GM19397 (cell line): ENCODE measurements at regions not wholly inside any gene's neighbourhood (a gene's known extent, or its start where the extent isn't known, plus 50 kb on each side); places are given as distances from the start of the nearest gene placed in this dataset.

Source experiments
- ATAC-seq: cut with Tn5 transposase; IDR thresholded peaks from one replicate; pipeline ENCODE4 v1.9.1; 2021; ENCODE audit warnings: mild to moderate bottlenecking, moderate library complexity; ENCODE audit not compliant: unreplicated experiment

DNA sequence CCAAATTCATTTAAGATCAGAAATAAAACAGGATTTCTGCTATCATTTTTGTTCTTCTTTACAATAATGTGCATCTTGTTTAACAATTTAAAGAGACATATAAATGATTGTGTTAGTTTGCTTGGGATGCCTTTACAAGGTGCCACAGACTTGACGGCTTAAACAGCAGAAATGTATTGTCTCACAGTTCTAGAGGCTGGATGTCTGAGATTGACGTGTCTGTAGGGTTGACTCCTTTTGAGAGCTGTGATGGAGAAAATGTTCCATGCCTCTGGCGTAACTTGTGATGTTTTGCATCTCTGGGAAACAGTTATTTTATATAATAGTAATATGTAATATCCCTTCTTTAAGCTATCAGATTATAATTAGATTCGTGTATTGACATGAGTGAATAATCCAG, 1091.6 kb upstream of the PRMT6 start:
- no peak for ATAC-seq

DNA sequence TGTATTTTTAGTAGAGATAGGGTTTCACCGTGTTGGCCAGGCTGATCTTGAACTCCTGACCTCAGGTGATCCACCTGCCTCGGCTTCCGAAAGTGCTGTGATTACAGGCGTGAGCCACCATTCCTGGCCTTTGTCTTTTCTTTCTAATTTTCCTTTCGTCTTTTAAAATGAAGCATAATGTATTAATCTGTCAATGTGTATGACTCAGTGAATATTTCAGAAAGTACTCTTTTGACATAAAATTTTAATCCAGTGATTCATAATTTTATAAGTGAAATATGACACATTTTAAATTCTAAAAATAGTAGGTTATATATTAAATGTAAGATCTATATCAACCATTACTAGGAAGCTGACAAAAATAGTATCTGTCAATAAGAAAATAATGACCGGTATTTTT, 1059.0 kb upstream of the PRMT6 start:
- no peak for ATAC-seq

DNA sequence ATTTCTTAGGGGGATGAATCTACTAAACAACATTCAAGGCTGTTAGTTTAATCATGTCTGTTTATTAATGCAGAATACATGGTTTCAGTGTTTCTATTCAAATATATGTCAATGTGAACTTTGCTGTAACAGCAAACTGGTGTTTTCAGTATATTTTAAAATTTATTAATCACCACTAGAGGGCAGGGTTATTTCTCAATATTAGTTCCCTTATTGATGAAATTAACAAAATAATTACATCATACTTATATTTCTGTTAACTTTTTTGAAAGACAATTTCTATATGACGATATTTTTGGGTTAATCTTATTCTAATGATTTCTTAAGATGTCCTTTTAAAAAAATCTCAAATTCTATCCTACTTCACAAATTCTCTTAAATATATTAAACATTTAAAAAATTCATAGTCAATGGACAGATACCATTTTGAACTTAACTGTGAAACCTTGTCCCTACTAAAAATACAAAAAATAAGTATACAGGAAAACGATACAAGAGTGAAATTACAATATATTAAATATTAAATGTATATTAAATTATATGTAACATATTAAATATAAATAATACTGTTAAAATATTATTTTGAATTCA, 1034.1 kb upstream of the PRMT6 start:
- no peak for ATAC-seq

DNA sequence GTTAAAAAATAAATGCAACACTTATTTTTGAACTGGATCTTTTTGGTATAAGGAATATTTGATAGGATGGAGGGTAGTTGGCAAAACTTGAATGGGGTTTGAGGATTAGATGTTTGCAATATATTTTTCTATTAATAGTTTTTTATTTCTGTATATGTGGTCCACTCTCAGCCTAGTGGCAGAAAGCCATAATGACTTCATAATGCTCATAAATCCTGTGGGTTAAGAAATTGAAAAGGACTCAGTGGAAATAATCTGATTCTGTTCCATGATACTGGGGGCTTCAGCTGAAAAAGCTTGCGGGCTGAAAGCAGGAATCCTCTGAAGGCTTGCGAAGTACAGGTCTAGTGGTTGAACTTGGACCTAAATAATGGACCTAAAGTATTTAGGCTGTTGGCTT, 1028.6 kb upstream of the PRMT6 start:
- ATAC-seq = no peak

DNA sequence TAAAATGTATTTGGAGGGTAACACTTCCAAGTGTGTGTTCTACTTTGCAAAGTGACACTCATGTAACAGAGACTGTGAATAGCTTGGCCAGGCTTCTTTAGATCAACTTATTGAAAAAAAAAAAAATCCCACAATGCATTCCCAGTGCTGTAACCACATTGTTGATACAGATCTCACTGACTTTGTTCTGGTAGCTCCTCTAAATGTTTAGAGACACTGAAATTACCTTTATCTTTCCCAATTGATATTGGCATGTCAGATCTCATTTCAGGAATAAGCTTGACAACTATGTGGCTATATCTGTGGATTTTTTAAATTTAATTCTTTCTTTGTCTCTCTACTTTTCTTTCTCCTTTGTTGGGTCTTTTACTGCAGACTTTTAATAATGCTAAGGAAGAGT, 1018.9 kb upstream of the PRMT6 start:
- no peak for ATAC-seq

DNA sequence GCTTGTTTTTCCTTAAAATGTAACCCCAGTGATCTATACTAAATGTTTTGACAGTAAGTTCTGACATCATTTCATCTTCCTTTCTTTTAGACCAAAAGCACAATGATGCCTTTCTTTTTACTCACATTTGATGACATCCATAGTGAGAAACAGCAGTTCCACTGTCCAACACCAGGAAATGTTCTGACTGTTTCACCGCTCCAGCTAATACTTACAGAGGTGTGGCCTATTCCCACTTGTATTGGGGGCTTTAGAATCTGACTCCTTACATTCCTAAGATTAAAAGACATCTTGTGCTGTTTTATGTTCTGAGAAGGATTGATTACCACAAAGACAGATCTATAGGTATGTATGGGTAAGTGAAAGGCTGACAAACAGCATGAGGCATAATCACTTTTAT, 1018.2 kb upstream of the PRMT6 start:
- no peak for ATAC-seq

DNA sequence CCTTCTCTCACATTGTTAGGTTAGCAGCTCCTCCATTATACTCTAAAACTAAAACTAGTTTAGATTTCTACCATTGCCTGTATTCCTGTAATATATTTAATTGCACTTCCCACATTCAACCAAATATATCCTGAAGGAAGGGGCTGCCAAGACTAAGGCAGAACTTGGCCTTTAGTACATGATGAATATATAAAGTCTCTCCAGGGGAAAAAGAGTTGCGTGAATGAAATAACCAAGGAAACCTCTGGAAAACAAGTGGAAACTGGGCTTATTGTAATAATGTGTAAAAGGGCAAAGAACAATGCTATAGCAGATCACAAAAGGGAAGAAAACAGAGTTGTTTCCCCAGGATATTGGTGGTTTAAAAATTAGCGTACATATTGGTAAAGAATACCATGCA, 1012.5 kb upstream of the PRMT6 start:
- no peak for ATAC-seq

DNA sequence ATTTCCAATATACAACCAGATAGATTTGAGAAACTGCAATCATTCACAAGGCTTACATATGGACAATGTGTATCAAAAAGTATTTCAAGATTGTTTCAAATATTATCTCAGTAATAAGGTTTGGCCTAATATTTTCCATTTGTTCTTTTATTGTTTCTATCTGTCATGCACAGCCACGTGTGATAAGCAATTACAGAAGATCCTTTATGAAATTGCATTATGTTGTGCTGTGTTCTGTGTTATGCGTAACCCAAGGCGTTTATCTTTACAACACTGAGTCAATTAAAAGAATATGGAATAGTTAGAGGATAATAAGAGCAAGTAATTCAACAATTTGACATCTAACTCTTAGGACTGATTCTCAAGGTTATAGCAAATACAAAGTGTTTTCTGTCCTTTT, 1009.3 kb upstream of the PRMT6 start:
- ATAC-seq = no peak

DNA sequence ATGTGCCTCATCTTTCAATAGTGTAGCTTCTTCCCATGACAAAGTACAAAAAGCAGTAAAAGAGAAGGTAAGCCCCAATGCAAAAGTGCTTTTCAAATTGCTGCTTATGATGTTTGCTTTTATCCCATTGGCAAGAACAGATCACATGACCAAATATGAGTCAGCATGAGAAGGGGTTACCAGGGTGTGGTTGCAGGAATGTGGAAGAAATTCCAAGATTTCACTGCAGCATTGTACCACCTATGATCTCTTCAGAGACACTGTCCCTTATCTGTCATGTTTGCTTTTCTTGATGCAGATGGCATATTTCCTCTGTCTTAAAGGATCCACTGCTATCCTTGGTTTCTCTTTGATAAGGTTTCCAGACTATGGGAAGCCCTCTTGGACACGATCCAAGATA, 1006.9 kb upstream of the PRMT6 start:
- ATAC-seq = no peak

DNA sequence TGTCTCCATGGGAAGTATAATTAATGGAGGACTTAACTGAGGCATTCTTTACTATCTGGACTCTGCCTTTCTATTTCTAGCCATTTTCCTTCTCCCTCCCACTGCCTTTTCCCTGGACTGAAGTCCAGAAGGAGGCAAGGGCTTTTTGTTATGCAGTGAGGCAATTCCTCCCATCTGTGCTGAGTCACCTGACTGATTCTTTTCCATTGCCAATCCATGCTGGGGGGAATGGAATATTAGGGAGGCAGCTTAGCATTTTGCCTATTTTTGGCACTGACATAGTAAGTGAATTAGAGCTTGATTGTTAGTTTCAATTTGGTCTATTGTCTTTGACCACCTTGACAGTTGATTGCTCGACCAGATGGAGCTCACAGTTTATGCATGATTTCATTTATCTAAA, 1000.6 kb upstream of the PRMT6 start:
- no peak for ATAC-seq

DNA sequence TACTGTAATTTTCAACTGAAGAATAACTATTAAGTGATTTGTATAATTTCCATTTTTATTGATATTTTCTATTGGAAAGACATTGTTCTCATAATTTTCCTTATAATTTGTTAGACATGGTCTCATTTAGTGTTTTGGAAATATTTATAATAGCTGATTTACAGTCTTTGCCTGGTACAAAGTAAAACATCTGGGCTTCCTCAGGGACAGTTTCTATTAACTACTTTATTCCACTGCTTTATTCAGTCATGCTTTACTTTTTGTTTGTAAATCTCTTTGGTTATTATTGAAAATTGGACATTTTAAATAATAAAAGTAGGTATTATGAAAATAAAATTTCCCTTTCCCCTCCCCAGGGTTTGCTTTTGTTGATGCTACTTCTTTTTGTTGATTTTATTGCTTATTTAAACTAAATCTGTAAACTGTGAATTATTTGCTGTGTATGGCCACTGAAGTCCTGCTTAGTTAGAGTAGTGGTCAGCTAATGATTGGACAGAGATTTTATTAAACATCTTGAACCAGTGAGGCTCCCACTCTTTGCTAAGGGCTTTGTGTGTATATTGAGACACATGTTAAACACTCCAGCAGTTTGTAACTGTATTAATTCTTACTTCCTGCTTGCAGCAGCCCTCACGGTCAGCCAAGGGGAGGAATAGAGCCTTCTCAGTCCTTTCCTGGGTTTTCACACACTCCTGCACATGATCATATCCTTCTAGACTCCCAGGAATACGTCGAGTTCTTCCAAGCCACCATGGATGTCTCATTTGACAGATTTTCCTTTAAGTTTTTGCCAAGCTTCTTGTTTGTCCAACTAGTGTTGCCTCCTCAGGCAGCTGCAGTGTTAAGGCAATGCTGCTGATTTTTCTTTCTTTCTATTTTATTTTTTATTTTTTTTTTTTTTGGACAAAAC, 994.6 kb upstream of the PRMT6 start:
- no peak for ATAC-seq

DNA sequence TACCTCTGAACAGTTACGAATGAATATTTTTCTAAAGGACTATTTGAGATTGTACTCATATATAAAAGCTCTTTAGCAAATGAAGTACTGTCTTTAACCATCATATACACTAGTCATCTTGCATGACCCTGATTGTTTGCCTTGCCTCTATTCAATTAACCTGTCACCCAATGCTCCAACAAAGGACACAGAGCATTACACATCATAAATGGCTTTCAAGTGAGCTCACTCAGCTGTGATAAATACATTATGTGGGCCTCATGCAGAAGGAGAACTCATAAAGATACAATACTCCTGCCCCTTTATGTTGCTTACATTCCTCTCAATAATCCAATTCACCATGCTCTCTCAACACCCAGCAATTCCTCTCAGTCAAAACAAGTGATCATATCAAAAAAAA, 993.0 kb upstream of the PRMT6 start:
- ATAC-seq = no peak

DNA sequence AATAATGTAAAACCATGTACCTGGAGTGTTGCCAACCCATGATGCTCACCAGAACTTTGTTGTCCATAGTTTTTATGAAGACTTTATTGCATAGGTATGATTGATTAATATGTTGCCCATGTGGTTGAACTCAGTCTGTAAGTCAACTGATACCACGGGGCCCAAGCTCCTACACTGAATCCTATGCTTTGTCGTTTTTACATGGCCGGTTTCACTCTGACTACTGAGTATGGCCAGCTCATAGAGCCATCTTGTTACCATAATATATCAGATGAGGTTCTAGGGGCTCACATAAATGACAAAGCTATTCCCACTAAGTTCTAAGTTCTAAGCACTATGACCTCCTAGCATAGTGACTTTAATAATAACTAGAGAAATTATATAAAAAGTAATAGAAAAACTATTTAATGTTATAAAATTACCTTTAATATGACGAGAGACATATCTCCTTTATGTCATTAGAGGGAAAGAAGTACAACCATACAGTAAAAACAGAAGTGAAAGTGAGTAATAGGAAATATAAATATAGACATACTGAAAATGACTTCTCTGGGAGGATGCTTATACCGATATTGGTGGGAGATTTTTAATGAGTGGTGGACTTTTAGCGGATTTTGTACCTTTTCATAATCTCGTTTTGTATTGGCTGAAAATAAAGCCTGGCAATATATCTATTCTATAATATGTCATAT, 983.4 kb upstream of the PRMT6 start:
- ATAC-seq = no peak

DNA sequence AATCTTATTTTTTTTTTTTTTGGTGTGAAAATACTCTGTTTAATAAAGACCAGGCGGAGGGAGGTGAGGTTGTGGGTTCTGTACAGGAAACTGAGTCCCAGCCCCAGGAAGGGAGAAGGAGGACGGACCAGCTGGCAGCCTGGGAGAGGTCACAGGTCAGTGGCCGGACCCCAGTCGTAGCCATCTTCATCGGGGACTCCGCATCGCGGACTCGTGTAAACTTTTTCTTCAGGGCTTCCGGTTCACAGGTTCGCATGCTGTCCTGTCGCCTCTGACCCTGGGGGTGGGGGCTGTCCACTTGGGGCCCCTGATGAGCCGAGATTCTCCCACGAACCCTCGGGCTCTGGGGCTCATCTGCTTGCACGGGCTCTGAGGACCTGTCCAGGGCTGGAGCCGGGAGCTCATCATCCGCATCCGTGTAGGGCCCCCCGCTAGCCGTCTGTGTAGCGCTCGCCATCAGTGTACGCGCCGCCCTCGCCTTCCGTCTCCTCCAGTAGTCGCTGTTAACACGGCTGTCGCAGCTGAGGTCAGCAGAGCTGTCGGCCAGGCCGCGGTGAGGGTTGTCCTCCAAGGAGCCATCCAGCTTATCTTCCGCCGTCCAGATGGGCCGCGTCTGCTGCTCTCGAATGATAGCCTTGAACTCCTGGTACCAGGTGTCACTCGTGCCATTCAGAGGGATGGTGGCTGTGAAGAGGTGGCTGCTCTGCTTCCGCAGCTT, 975.7 kb upstream of the PRMT6 start:
- no peak for ATAC-seq

DNA sequence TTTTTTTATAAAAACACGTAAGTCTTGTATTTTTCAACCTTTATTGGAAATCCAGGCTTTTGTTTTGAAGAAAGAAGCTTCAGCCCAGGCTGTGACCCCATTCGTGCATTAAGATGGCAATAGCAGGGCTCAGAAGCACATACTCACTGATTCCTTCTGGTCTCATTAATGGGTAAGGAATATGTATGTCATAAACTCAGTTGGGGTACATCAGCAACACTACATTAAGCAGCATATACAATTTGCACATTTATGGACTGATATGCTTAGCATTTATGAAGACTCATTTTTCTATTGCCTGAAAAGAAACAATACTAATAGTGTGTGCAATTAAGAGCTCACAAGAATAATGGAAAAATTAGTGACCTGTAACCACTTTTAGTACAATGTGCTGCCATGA, 945.4 kb upstream of the PRMT6 start:
- no peak for ATAC-seq

DNA sequence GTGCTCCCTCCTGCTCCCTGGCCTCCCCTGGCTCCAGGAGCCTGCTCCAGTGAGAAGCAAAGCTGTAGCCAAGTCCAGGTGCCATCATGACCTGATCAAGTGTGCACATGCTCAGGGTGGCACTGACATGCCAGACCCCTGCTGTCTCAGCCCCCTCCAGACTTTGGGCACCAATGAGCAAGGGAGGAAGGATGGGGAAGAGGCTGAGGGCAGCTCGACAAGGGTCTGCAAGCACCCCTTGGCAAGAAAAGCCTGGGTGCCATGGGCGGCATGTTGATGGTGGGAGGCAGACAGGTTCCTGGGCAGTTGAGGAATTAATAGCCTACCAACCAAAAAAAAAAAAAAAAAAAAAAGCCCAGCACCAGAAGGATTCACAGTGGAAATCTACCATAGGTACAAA, 942.6 kb upstream of the PRMT6 start:
- no peak for ATAC-seq

DNA sequence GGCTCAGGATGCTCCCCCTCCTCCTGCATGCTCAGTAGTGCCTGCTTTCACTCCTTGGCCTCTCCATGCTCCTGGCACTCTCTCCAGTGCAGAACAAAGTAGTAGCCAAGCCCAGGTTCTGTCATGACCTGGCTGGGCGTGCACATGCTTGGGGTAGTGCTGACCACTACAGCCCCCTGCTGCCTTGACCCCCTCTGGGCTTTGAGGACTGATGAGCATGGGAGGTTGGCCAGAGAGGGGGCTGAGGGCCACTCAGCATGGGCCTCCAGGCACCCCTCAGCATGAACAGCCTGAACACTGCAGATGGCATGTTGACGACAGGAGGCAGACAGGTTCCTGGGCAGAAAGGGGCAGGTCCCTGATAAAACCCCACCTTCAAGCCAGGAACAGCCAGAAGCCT, 935.7 kb upstream of the PRMT6 start:
- ATAC-seq = no peak

DNA sequence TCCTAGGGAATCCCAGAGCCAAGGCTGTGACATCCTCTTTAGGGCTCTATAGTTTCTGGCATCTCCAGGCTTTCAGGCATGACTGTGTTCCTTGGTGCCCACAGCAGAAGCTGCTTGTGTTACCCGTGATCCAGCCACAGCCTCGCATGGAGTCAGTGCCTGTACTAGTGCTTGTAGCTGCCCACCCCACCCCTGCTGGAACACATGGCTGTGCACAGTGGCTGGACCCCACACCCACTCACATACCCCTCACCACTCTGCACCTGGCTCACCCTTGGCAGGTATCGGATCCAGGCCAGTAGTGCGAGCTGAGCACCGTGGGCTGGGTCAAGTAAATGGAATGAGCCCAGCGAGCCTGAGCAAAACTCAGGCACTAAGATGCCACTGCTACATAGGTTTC, 934.7 kb upstream of the PRMT6 start:
- no peak for ATAC-seq

DNA sequence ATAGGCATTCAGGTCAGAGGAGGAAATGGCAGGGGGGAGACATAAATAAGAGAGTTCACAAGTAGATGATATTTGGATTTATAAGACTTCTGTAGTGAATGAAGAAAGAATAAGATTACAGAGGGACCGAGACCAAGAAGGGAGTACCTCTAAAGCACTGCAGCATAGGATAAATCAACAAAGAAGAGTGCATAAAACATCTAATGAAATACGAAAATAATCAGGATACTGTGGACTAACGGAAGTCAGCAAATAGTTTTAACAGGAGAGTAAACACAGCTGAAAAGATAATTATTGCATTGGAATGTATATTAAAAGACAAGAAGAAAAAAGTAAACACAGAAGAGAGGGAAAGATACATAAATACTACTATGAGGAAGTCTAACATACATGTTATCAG, 921.9 kb upstream of the PRMT6 start:
- ATAC-seq = no peak

DNA sequence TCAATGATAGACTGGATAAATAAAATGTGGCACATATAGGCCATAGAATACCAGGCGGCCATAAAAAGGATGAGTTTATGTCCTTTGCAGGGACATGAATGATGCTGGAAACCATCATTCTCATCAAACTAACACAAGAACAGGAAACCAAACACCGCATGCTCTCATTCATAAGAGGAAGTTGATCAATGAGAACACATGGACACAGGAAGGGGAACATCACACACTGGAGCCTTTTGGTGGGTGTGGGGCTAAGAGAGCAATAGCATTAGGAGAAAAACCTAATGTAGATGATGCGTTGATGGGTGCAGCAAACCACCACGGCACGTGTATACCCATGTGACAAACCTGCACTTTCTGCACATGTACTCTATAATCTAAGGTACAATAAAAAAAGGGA, 883.4 kb upstream of the PRMT6 start:
- ATAC-seq = no peak

DNA sequence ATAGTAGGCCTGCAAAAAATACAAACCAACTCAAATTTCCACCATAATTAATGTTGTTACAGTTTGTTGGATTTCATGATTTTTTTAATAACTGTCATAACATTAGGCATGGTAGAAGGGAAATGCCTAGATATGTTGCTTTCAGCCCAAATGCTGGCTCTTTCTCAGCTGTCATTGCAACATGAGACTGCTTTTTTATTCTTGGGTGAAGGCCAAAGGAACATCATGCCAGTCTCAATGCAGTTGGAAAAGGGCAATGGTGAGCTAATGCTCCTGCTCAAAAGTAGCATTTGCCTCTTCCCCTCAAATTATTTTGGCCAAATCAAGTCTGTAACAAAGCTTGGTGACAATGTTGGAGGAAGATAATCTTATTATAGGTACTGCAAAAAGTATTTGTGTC, 877.7 kb upstream of the PRMT6 start:
- ATAC-seq = no peak

DNA sequence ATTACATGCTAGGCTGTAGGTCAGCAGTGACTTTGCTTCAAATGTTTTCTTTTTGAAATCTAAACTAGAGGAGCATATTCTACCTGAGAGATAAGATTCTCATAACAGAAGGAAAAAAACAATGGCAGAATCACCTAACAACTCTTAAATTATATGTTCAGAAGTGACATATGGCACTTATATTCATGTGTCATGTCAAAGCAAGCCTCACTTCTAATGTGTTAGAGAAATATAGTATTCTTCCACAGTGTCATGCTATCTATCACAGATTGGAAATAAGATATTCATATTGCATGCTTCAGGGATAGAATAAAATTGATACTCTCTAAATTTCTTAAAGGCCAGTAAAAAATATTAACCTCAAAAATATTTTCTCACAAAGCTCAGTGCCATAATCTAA, 874.6 kb upstream of the PRMT6 start:
- no peak for ATAC-seq
